Germinal center (tissue), 1 donor: ENCODE measurements at regions not wholly inside any gene's neighbourhood (a gene's known extent, or its start where the extent isn't known, plus 50 kb on each side); places are given as distances from the start of the nearest gene placed in this dataset.

Source experiments
- DNase-seq: peaks from one replicate; pipeline ENCODE4 v3.0.0; 2012; ENCODE audit warnings: mixed read lengths, low spot score

- DNase-seq = peak; percentile 59
These were observed 77.4 kb upstream of the WNT7B start for GRCh38 chr22:46054091-46055073.

GRCh38 chr22:46055181-46055875 is 78.4 kb upstream of the WNT7B start:
- DNase-seq = no peak

GRCh38 chr22:46055911-46056545 is 79.1 kb upstream of the WNT7B start:
- no peak for DNase-seq

- DNase-seq = no peak
These were observed 79.7 kb upstream of the WNT7B start for GRCh38 chr22:46056546-46057245.

- DNase-seq = no peak
These were observed 80.5 kb upstream of the WNT7B start for GRCh38 chr22:46057246-46058090.

- DNase-seq = peak; percentile 87
These were observed 81.1 kb upstream of the WNT7B start for GRCh38 chr22:46058091-46058420.

- no peak for DNase-seq
These were observed 81.9 kb upstream of the WNT7B start for GRCh38 chr22:46058591-46059519.

- DNase-seq = no peak
These were observed 83.5 kb upstream of the WNT7B start for GRCh38 chr22:46060292-46061123.

- DNase-seq = no peak
These were observed 84.2 kb upstream of the WNT7B start for GRCh38 chr22:46061124-46061500.

- no peak for DNase-seq
These were observed 84.7 kb upstream of the WNT7B start for GRCh38 chr22:46061501-46062231.

- no peak for DNase-seq
These were observed 85.3 kb upstream of the WNT7B start for GRCh38 chr22:46062232-46062615.

GRCh38 chr22:46062971-46063631 is 86.1 kb upstream of the WNT7B start:
- no peak for DNase-seq

- DNase-seq = no peak
These were observed 86.5 kb upstream of the PPARA start for GRCh38 chr22:46063846-46064227.

GRCh38 chr22:46064228-46064965 is 85.9 kb upstream of the PPARA start:
- DNase-seq = no peak

- DNase-seq = no peak
These were observed 85.2 kb upstream of the PPARA start for GRCh38 chr22:46064966-46065666.

- DNase-seq = no peak
These were observed 84.5 kb upstream of the PPARA start for GRCh38 chr22:46065691-46066454.
